Activated CD8-positive, alpha-beta memory T cell treated with anti-CD3 and anti-CD28 coated beads for 36 hours (primary cell): ENCODE measurements at regions not wholly inside any gene's neighbourhood (a gene's known extent, or its start where the extent isn't known, plus 50 kb on each side); places are given as distances from the start of the nearest gene placed in this dataset.

Experiments used
- CTCF ChIA-PET: fragments of 350-600 bp; sonication (Branson Sonifier 250); formaldehyde crosslinking; loops from one replicate; lab custom pipeline; 2021; ENCODE audit warnings: antibody characterized with exemption; lab: Charles Lee
- POLR2A ChIA-PET: fragments of 350-600 bp; sonication (Branson Sonifier 250); formaldehyde crosslinking; loops from one replicate; lab custom pipeline; 2021; ENCODE audit warnings: antibody characterized with exemption; lab: Charles Lee

DNA sequence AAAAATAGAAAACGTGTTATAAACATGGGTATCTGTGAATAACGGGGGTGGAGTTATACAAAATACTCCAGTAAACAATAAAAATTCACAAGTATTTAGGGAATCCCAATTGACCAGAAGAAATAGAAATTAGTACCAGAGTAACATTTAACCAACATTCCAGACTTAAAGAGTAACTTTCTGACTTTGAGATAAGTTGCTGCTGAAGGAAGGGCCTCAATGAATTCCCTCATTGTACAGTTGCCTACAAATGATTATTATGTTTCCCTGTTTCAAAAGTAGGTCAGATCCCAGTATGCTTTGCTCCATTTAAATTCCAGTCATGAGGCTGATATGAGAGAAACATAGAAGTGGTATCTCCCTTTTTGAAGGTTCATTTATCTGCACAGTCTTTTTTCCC, 88.3 kb upstream of the KCNH7 start:
- CTCF ChIA-PET = no interaction called here
- POLR2A ChIA-PET = no interaction called here

GRCh38 chr2:162926501-162926900, 87.9 kb upstream of the KCNH7 start:
- ChIA-PET CTCF (no interaction called here), POLR2A (no interaction called here)

DNA sequence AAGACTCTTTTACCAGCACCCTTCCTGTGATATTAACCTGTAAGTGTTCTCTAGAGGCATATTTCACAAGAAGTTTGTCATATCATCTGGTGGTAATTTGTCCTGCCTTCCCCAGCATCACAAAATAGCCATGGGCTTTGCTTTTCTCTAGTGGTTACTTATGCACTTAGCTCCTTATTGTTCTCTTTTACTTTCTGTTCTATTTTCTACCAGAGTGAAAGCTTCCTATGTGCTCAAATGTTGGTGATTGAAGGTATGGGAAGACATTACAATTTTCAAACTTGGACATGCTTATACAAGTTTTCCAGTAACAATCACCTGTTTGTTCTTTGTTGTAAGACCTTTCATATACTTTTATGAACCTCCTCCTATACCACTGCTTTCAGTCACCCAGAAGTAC, 87.0 kb upstream of the KCNH7 start:
- CTCF ChIA-PET = interaction anchor here (1.7 kb wide), 1 partner anchor 8 kb away, joined by 4 read pairs; no protein-coding TSS in a partner anchor
- POLR2A ChIA-PET = no interaction called here

GRCh38 chr2:162919111-162919510, 80.5 kb upstream of the KCNH7 start:
- ChIA-PET POLR2A (no interaction called here), CTCF (no interaction called here)

DNA sequence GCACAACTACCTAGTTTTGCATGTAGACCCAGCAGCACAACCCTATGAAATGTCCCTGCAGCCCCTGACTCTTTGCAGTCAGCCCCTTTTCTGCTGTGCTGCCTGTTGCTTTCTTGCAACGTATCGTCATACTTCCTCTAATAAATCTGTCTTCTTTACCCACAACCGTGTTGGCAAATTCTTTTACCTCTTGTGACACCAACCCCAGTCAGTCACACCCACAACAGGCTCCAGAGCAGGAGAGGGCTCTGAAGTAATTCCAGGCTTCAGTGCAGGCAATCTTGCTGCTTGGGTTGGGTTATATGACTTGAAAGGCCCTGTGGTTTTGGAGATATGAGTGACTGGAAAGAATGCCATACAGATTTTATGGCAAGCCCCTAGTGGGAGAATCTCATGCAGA, 79.1 kb upstream of the KCNH7 start:
- POLR2A ChIA-PET = no interaction called here
- CTCF ChIA-PET = no interaction called here

- CTCF ChIA-PET = no interaction called here
- POLR2A ChIA-PET = no interaction called here
Measured at GRCh38 chr2:162916286-162916801, 77.8 kb upstream of the KCNH7 start.

GRCh38 chr2:162915858-162916257, 77.3 kb upstream of the KCNH7 start:
- POLR2A ChIA-PET = no interaction called here
- CTCF ChIA-PET = no interaction called here

GRCh38 chr2:162914161-162914560, 75.6 kb upstream of the KCNH7 start:
- ChIA-PET CTCF (no interaction called here), POLR2A (interaction anchor here (0.6 kb wide), 1 partner anchor 803 kb away, joined by 3 read pairs; no protein-coding TSS in a partner anchor)

DNA sequence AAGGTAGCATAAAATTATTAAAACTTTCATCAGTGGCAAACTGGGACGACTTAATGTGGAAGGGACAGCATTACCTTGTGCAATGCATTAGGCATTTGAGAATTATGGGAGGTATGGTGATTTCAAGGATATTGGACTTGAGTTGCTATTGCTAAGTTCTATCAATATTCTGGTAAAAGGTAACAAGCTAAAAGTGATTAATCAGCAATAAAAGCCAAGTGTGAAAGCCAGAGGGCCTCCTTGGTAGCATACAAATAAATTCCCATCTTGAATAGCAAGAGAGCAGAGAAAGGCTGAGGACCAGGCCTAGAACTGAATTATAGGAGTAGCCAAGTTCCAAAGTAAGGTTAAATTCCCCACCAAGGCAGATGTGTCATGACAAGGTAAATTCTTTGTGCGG, 74.2 kb upstream of the KCNH7 start:
- POLR2A ChIA-PET = no interaction called here
- CTCF ChIA-PET = no interaction called here

- POLR2A ChIA-PET = no interaction called here
- CTCF ChIA-PET = no interaction called here
Measured at GRCh38 chr2:162908567-162908966, 70.0 kb upstream of the KCNH7 start.

- ChIA-PET CTCF (no interaction called here), POLR2A (no interaction called here)
Measured at GRCh38 chr2:162890690-162891311, 52.2 kb upstream of the KCNH7 start.

- ChIA-PET POLR2A (no interaction called here), CTCF (no interaction called here)
Measured at GRCh38 chr2:162888652-162889051, 50.1 kb upstream of the KCNH7 start.
